Neural progenitor cell (in vitro differentiated cells): ENCODE measurements at regions not wholly inside any gene's neighbourhood (a gene's known extent, or its start where the extent isn't known, plus 50 kb on each side); places are given as distances from the start of the nearest gene placed in this dataset.

Experiments
- DNase-seq: peaks from one replicate; pipeline ENCODE4 v3.0.0-alpha.2; 2016; ENCODE audit warnings: low spot score
- H2AFZ ChIP-seq: fragments of 200-600 bp; sonication (generic); replicated peaks from 2 replicates; pipeline ENCODE4 v1.6.1; 2016; ENCODE audit warnings: antibody characterized with exemption
- H3F3A ChIP-seq: fragments of 200-600 bp; sonication (generic); 2 replicates; pipeline ENCODE4 v1.6.1; 2016; ENCODE audit warnings: antibody characterized with exemption, low read depth
- H3K27ac ChIP-seq: fragments of 200-600 bp; sonication (generic); 2 replicates; pipeline ENCODE4 v1.5.1; 2016; ENCODE audit warnings: mild to moderate bottlenecking
- H3K27me3 ChIP-seq: fragments of 200-600 bp; sonication (generic); 2 replicates; pipeline ENCODE4 v1.6.1; 2016; ENCODE audit warnings: mild to moderate bottlenecking, moderate library complexity
- H3K36me3 ChIP-seq: fragments of 200-600 bp; sonication (generic); 2 replicates; pipeline ENCODE4 v1.5.1; 2016
- H3K4me1 ChIP-seq: fragments of 200-600 bp; sonication (generic); 2 replicates; pipeline ENCODE4 v1.6.1; 2016; ENCODE audit warnings: mixed run types
- H3K4me2 ChIP-seq: fragments of 200-600 bp; sonication (generic); 2 replicates; pipeline ENCODE4 v1.6.1; 2016
- H3K4me3 ChIP-seq: fragments of 200-600 bp; sonication (generic); 2 replicates; pipeline ENCODE4 v1.5.1; 2016
- H3K79me2 ChIP-seq: fragments of 200-600 bp; sonication (generic); 2 replicates; pipeline ENCODE4 v1.6.1; 2016; ENCODE audit warnings: low read depth
- H3K9ac ChIP-seq: fragments of 200-600 bp; sonication (generic); 2 replicates; pipeline ENCODE4 v1.6.1; 2016
- H3K9me3 ChIP-seq: fragments of 200-600 bp; sonication (generic); 2 replicates; pipeline ENCODE4 v1.5.1; 2016; ENCODE audit warnings: low read depth
- H4K20me1 ChIP-seq: fragments of 200-600 bp; sonication (generic); 2 replicates; pipeline ENCODE4 v1.6.1; 2016; ENCODE audit warnings: low read depth
- H3K27ac Mint-ChIP-seq: 3 replicates; pipeline ENCODE4 v1.8.0; 2021; ENCODE audit warnings: mixed read lengths
- H3K27me3 Mint-ChIP-seq: 2 replicates; pipeline ENCODE4 v1.8.0; 2022; ENCODE audit warnings: low read depth, mild to moderate bottlenecking, inconsistent platforms, moderate library complexity, mixed read lengths; ENCODE audit not compliant: insufficient read depth
- H3K36me3 Mint-ChIP-seq: 3 replicates; pipeline ENCODE4 v1.8.0; 2021; ENCODE audit warnings: mixed read lengths
- H3K4me1 Mint-ChIP-seq: 3 replicates; pipeline ENCODE4 v1.8.0; 2021; ENCODE audit warnings: mixed read lengths
- H3K4me3 Mint-ChIP-seq: 3 replicates; pipeline ENCODE4 v1.8.0; 2021; ENCODE audit warnings: mild to moderate bottlenecking, moderate library complexity, mixed read lengths
- H3K9me3 Mint-ChIP-seq: 3 replicates; pipeline ENCODE4 v1.8.0; 2020; ENCODE audit warnings: mixed read lengths
- EZH2 ChIP-seq: fragments of 200-600 bp; sonication (generic); IDR thresholded peaks from 2 replicates; pipeline ENCODE4 v1.6.1; 2017; ENCODE audit warnings: antibody characterized with exemption, mild to moderate bottlenecking, moderate library complexity
- EZH2phosphoT487 ChIP-seq: fragments of 200-600 bp; sonication (generic); IDR thresholded peaks from 2 replicates; pipeline ENCODE4 v1.6.1; 2017; ENCODE audit warnings: antibody characterized with exemption
- TF ChIP-seq, protein P1 (sequence below): fragments of 200-600 bp; sonication (generic); IDR thresholded peaks from 2 replicates; pipeline ENCODE4 v1.5.1; 2017; ENCODE audit warnings: antibody characterized with exemption, mild to moderate bottlenecking

DNA sequence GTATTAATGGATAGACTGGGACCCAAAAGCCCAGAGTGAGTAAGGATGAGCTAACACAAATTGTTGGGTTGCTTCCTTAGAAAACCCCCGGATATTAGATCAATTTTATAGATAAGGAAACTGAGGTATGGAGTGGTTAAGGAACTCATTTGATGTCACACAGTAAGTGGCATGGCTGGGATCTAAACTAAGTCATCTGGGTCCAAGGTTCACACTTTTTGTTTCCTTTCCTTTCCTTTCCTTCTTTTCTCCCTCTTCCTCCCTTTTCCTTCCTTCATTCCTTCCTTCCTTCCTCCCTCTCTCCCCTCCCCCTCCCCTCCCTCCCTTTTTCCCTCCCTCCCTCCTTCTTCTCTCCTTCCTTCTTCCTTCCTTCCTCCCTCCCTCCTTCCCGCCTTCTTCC, 469.5 kb downstream of the TYW1 start:
- Histone ChIP-seq H3F3A (peaks cover 18% of the 10 kb centered on the region), H3K79me2 (no peaks in the 10 kb centered on the region), H3K9ac (no peak overlapping the region), H4K20me1 (no peaks in the 10 kb centered on the region), H3K4me2 (no peak overlapping the region), H3K36me3 (no peaks in the 10 kb centered on the region), H3K9me3 (no peaks in the 10 kb centered on the region), H3K27me3 (no peaks in the 10 kb centered on the region), H3K4me3 (no peak overlapping the region), H2AFZ (no peak overlapping the region), H3K4me1 (peaks cover 10% of the 10 kb centered on the region), H3K27ac (no peak overlapping the region)
- peaks cover 3% of the 10 kb centered on the region for H3K36me3 Mint-ChIP-seq
- TF ChIP-seq, protein P1, sequence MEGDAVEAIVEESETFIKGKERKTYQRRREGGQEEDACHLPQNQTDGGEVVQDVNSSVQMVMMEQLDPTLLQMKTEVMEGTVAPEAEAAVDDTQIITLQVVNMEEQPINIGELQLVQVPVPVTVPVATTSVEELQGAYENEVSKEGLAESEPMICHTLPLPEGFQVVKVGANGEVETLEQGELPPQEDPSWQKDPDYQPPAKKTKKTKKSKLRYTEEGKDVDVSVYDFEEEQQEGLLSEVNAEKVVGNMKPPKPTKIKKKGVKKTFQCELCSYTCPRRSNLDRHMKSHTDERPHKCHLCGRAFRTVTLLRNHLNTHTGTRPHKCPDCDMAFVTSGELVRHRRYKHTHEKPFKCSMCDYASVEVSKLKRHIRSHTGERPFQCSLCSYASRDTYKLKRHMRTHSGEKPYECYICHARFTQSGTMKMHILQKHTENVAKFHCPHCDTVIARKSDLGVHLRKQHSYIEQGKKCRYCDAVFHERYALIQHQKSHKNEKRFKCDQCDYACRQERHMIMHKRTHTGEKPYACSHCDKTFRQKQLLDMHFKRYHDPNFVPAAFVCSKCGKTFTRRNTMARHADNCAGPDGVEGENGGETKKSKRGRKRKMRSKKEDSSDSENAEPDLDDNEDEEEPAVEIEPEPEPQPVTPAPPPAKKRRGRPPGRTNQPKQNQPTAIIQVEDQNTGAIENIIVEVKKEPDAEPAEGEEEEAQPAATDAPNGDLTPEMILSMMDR, result no peak
- TF ChIP-seq EZH2phosphoT487, result no peak
- no peak for TF ChIP-seq EZH2
- no peak for DNase-seq
- no peak overlapping the region for H3K27ac Mint-ChIP-seq
- H3K27me3 Mint-ChIP-seq, result peaks cover 12% of the 10 kb centered on the region
- no peak overlapping the region for H3K4me3 Mint-ChIP-seq
- peaks cover 42% of the 10 kb centered on the region for H3K9me3 Mint-ChIP-seq
- H3K4me1 Mint-ChIP-seq, result peaks cover 39% of the 10 kb centered on the region

DNA sequence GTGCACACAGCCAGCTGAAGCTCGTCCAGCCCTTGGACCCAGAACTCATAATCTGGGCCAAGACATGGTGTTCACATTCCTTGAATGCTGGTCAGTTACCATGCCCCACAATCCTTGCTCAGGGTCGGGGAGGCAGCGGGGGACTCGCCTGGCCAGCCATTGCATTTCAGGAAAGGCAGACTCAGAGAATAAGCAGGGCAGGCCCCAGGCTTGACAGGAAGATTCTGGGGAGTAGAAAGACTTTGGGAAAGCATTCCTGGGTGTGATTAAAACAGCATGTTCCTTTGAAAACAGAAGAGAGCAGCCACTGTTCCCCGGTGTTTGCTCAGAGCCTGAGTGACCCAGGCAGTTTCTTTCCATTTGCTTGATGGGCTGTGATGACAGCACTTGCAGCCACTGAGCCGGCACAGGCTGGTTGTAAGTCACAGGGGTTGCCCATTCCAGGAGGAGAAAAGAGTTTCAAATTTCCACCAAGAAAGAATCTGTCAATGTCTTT, 473.7 kb downstream of the TYW1 start:
- no peaks in the 10 kb centered on the region for H3K36me3 ChIP-seq
- no peaks in the 10 kb centered on the region for H3K27me3 ChIP-seq
- peaks cover 21% of the 10 kb centered on the region for H3F3A ChIP-seq
- Mint-ChIP-seq H3K9me3 (peaks cover 30% of the 10 kb centered on the region), H3K4me1 (peaks cover 18% of the 10 kb centered on the region), H3K27ac (peak overlapping the region; percentile 92), H3K27me3 (peaks cover 10% of the 10 kb centered on the region), H3K4me3 (no peak overlapping the region), H3K36me3 (peaks cover 3% of the 10 kb centered on the region)
- no peaks in the 10 kb centered on the region for H3K9me3 ChIP-seq
- TF ChIP-seq EZH2phosphoT487 (no peak), EZH2 (no peak)
- TF ChIP-seq, protein P1, result no peak
- DNase-seq, result peak; percentile 82
- H3K4me2 ChIP-seq, result peak overlapping the region; percentile 34
- no peaks in the 10 kb centered on the region for H4K20me1 ChIP-seq
- no peaks in the 10 kb centered on the region for H3K79me2 ChIP-seq
- H3K27ac ChIP-seq, result peak overlapping the region; percentile 91
- no peak overlapping the region for H3K4me3 ChIP-seq
- H2AFZ ChIP-seq, result peak overlapping the region; percentile 32
- H3K9ac ChIP-seq, result no peak overlapping the region
- peaks cover 10% of the 10 kb centered on the region for H3K4me1 ChIP-seq

- Histone ChIP-seq H3K27ac (no peak overlapping the region), H3K4me2 (no peak overlapping the region), H3F3A (peaks cover 23% of the 10 kb centered on the region), H3K79me2 (no peaks in the 10 kb centered on the region), H3K27me3 (no peaks in the 10 kb centered on the region), H3K4me3 (no peak overlapping the region), H3K9ac (no peak overlapping the region), H2AFZ (no peak overlapping the region), H4K20me1 (no peaks in the 10 kb centered on the region), H3K9me3 (no peaks in the 10 kb centered on the region), H3K4me1 (peaks cover under 1% of the 10 kb centered on the region), H3K36me3 (no peaks in the 10 kb centered on the region)
- H3K27me3 Mint-ChIP-seq, result no peaks in the 10 kb centered on the region
- H3K27ac Mint-ChIP-seq, result no peak overlapping the region
- peaks cover 5% of the 10 kb centered on the region for H3K9me3 Mint-ChIP-seq
- TF ChIP-seq EZH2phosphoT487 (no peak), EZH2 (no peak)
- TF ChIP-seq, protein P1, result no peak
- H3K36me3 Mint-ChIP-seq, result no peaks in the 10 kb centered on the region
- no peak for DNase-seq
- no peak overlapping the region for H3K4me3 Mint-ChIP-seq
- H3K4me1 Mint-ChIP-seq, result peaks cover 7% of the 10 kb centered on the region
These were observed 478.7 kb downstream of the TYW1 start for GRCh38 chr7:67475293-67475692.
